ENCODE measurements at regions not wholly inside any gene's neighbourhood (a gene's known extent, or its start where the extent isn't known, plus 50 kb on each side); places are given as distances from the start of the nearest gene placed in this dataset.

- TF ChIP-seq POLR2A (IDR thresholded peaks at IDR 0.05): no peak
- TF ChIP-seq CTCF (IDR thresholded peaks at IDR 0.05): no peak
Observed at GRCh38 chr15:69987492-69988489, 109.9 kb downstream of the TLE3 start.
